H1 (cell line): ENCODE measurements at regions not wholly inside any gene's neighbourhood (a gene's known extent, or its start where the extent isn't known, plus 50 kb on each side); places are given as distances from the start of the nearest gene placed in this dataset.

Experiments used
- CTCF ChIA-PET: fragments of 300-600 bp; sonication (Branson Sonifier 250); formaldehyde crosslinking; loops from one replicate; lab custom pipeline; 2021; ENCODE audit not compliant: partially characterized antibody; lab: Charles Lee
- POLR2A ChIA-PET: fragments of 300-600 bp; sonication (Branson Sonifier 250); formaldehyde crosslinking; loops from one replicate; lab custom pipeline; 2021; ENCODE audit warnings: inconsistent platforms; ENCODE audit not compliant: partially characterized antibody; lab: Charles Lee
- DNase-seq, 2 experiments: peaks; one replicate each; pipeline versions ENCODE4 v3.0.0 to v3.0.0-alpha.2; 2010 to 2022; ENCODE audit warnings: low spot score in 2 of 2, low read depth in 1 of 2, mixed read lengths in 1 of 2
- FAIRE-seq: peaks from 2 replicates; lab custom pipeline; 2011; peaks lifted over from hg19 to GRCh38; lab: Jason Lieb, UNC
- H2AFZ ChIP-seq: 2 replicates; pipeline ENCODE4 v1.8.1; 2012; ENCODE audit warnings: low read length, inconsistent platforms
- H2AK5ac ChIP-seq: 2 replicates; pipeline ENCODE4 v1.6.1; 2013; ENCODE audit warnings: low read depth, low read length
- H2BK120ac ChIP-seq: replicated peaks from 2 replicates; pipeline ENCODE3; 2013; ENCODE audit warnings: low read depth, low read length, inconsistent platforms
- H2BK12ac ChIP-seq: 2 replicates; pipeline ENCODE4 v1.6.1; 2013; ENCODE audit warnings: low read depth, low read length
- H2BK15ac ChIP-seq: 2 replicates; pipeline ENCODE4 v1.6.1; 2013; ENCODE audit warnings: low read length
- H2BK20ac ChIP-seq: 2 replicates; pipeline ENCODE4 v1.6.1; 2013; ENCODE audit warnings: low read length
- H2BK5ac ChIP-seq: 2 replicates; pipeline ENCODE4 v1.6.1; 2013; ENCODE audit warnings: low read depth, low read length
- H3K14ac ChIP-seq: 2 replicates; pipeline ENCODE4 v1.6.1; 2013; ENCODE audit warnings: inconsistent platforms; ENCODE audit not compliant: insufficient read length
- H3K18ac ChIP-seq: 2 replicates; pipeline ENCODE4 v1.6.1; 2013; ENCODE audit warnings: low read length; ENCODE audit errors: extremely low read depth
- H3K23ac ChIP-seq: 2 replicates; pipeline ENCODE4 v1.6.1; 2013; ENCODE audit warnings: inconsistent platforms; ENCODE audit not compliant: insufficient read length
- H3K23me2 ChIP-seq: 2 replicates; pipeline ENCODE4 v1.6.1; 2013; ENCODE audit warnings: low read depth, low read length
- H3K27ac ChIP-seq: 2 replicates; pipeline ENCODE4 v1.6.1; 2011; ENCODE audit warnings: low read depth, low read length, inconsistent platforms
- H3K27me3 ChIP-seq, 4 experiments: replicated peaks in 1 of 4; 1 replicate in 1 of 4; 2 replicates in 3 of 4; pipeline versions ENCODE4 v1.6.1 to v1.8.1; 2011 to 2013; ENCODE audit warnings: low read length in 3 of 4, mild to moderate bottlenecking in 3 of 4, inconsistent platforms in 2 of 4, mixed read lengths in 2 of 4, moderate library complexity in 1 of 4; ENCODE audit not compliant: control insufficient read depth in 3 of 4, insufficient read depth in 3 of 4; ENCODE audit errors: extremely low read depth in 1 of 4
- H3K36me3 ChIP-seq, 4 experiments: 2 replicates each; pipeline versions ENCODE4 v1.6.1 to v1.8.1; 2011 to 2013; ENCODE audit warnings: mild to moderate bottlenecking in 4 of 4, low read length in 3 of 4, moderate library complexity in 2 of 4, control low read depth in 1 of 4, inconsistent platforms in 1 of 4; ENCODE audit not compliant: insufficient read depth in 4 of 4, control insufficient read depth in 2 of 4
- H3K4ac ChIP-seq: replicated peaks from 2 replicates; pipeline ENCODE3; 2013; ENCODE audit warnings: low read length, low read depth, mixed read lengths, inconsistent platforms; ENCODE audit not compliant: insufficient read length
- H3K4me1 ChIP-seq, 4 experiments: replicated peaks in 1 of 4; 1 replicate in 1 of 4; 2 replicates in 3 of 4; pipeline versions ENCODE4 v1.6.1 to v1.8.1; 2011 to 2013; ENCODE audit warnings: low read length in 3 of 4, inconsistent platforms in 2 of 4, mixed read lengths in 1 of 4; ENCODE audit not compliant: insufficient read depth in 4 of 4, control insufficient read depth in 3 of 4
- H3K4me2 ChIP-seq, 2 experiments: 2 replicates each; pipeline versions ENCODE4 v1.6.1 to v1.8.1; 2011 to 2013; ENCODE audit warnings: low read depth in 2 of 2, low read length in 2 of 2, control low read depth in 1 of 2, inconsistent platforms in 1 of 2, mild to moderate bottlenecking in 1 of 2; ENCODE audit not compliant: insufficient read depth in 1 of 2
- H3K4me3 ChIP-seq, 4 experiments: fragments of 200-600, 300-600 bp in 1 of 4; sonication (generic), shearing (Covaris generic), sonication (Bioruptor Twin) in 1 of 4; 2 replicates each; pipeline versions ENCODE4 v1.5.1 to v1.8.1; 2011 to 2016; ENCODE audit warnings: low read length in 4 of 4, low read depth in 3 of 4, control low read depth in 2 of 4, inconsistent platforms in 2 of 4, mild to moderate bottlenecking in 2 of 4, mixed read lengths in 1 of 4, moderate library complexity in 1 of 4; ENCODE audit not compliant: insufficient read depth in 2 of 4; ENCODE audit errors: extremely low read depth in 1 of 4
- H3K56ac ChIP-seq: replicated peaks from 2 replicates; pipeline ENCODE3; 2013; ENCODE audit warnings: low read depth, mild to moderate bottlenecking, mixed read lengths, low read length, inconsistent platforms; ENCODE audit not compliant: insufficient read length
- H3K79me1 ChIP-seq: 2 replicates; pipeline ENCODE4 v1.6.1; 2013; ENCODE audit warnings: low read depth, low read length, control low read depth
- H3K79me2 ChIP-seq, 2 experiments: 2 replicates each; pipeline versions ENCODE4 v1.6.1 to v1.8.1; 2012 to 2013; ENCODE audit warnings: low read length in 2 of 2, mild to moderate bottlenecking in 2 of 2, inconsistent platforms in 1 of 2; ENCODE audit not compliant: insufficient read depth in 2 of 2, control insufficient read depth in 1 of 2
- H3K9ac ChIP-seq, 4 experiments: replicated peaks in 1 of 4; 1 replicate in 1 of 4; 2 replicates in 3 of 4; pipeline versions ENCODE4 v1.6.1 to v1.8.1; 2011 to 2013; ENCODE audit warnings: low read depth in 3 of 4, low read length in 3 of 4, control low read depth in 2 of 4, mild to moderate bottlenecking in 2 of 4, moderate library complexity in 2 of 4, inconsistent platforms in 1 of 4; ENCODE audit errors: extremely low read depth in 1 of 4
- H3K9me3 ChIP-seq, 2 experiments: 2 replicates each; pipeline versions ENCODE4 v1.6.1 to v1.8.1; 2012 to 2013; ENCODE audit warnings: mild to moderate bottlenecking in 2 of 2, moderate library complexity in 2 of 2, control low read depth in 1 of 2, inconsistent platforms in 1 of 2, low read depth in 1 of 2, low read length in 1 of 2, mixed read lengths in 1 of 2; ENCODE audit not compliant: insufficient read depth in 2 of 2
- H4K20me1 ChIP-seq, 2 experiments: replicated peaks in 1 of 2; 2 replicates each; pipeline versions ENCODE3 to v1.8.1; 2011 to 2013; ENCODE audit warnings: inconsistent platforms in 2 of 2, low read length in 2 of 2, mild to moderate bottlenecking in 1 of 2; ENCODE audit not compliant: insufficient read depth in 2 of 2, control insufficient read depth in 1 of 2
- H4K5ac ChIP-seq: 2 replicates; pipeline ENCODE4 v1.6.1; 2013; ENCODE audit warnings: low read length, low read depth, mixed read lengths, inconsistent platforms; ENCODE audit not compliant: insufficient read length
- H4K8ac ChIP-seq: 2 replicates; pipeline ENCODE4 v1.8.0; 2013; ENCODE audit warnings: mild to moderate bottlenecking, moderate library complexity, low read length, inconsistent platforms; ENCODE audit not compliant: insufficient read depth; ENCODE audit errors: extremely low read depth
- H4K91ac ChIP-seq: replicated peaks from 2 replicates; pipeline ENCODE3; 2013; ENCODE audit warnings: low read length, mixed read lengths, inconsistent platforms; ENCODE audit not compliant: insufficient read length
- PHF8 ChIP-seq: fragments of 200-600 bp; sonication (generic); conservative IDR thresholded peaks from 2 replicates; pipeline ENCODE4 v1.7.1; 2012; ENCODE audit warnings: low read depth, mild to moderate bottlenecking, inconsistent platforms, low read length, moderate library complexity

DNA sequence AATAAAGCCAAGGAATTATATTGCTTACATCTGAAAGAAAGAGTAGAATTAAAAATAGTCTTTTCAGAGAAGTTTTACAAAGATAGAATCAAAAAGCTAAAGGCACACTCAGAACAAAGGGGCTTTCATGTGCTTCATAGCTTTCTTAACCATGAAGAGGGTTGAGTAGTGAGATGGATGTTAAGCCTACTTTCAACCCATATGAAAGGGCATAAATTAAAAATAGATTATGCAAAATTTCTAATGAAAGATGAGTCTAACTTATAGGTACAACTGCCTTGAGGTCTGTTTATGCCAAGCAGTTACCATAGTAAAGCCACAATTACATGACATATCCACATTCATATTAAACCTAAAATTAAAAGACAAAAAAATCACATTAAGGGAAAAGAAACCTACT lies 223.3 kb upstream of the ARHGEF26 start:
- Histone ChIP-seq H3K27me3 (no peaks in the 10 kb centered on the region), H3K23ac (no peak overlapping the region), H2BK12ac (no peak overlapping the region), H2AK5ac (no peak overlapping the region), H3K56ac (no peak overlapping the region), H2BK20ac (no peak overlapping the region), H3K23me2 (no peaks in the 10 kb centered on the region), H3K27ac (no peak overlapping the region), H3K36me3 (no peaks in the 10 kb centered on the region), H3K4me2 (no peak overlapping the region), H2BK5ac (no peak overlapping the region), H2AFZ (no peak overlapping the region), H4K91ac (no peak overlapping the region), H4K20me1 (no peaks in the 10 kb centered on the region), H3K9me3 (no peaks in the 10 kb centered on the region), H3K79me1 (no peaks in the 10 kb centered on the region), H2BK15ac (no peak overlapping the region), H4K8ac (no peak overlapping the region), H3K79me2 (no peaks in the 10 kb centered on the region), H3K18ac (no peak overlapping the region), H3K14ac (no peak overlapping the region), H4K5ac (no peak overlapping the region), H3K4me1 (no peaks in the 10 kb centered on the region; a peak in 1 of 7 replicates), H3K4ac (no peak overlapping the region), H2BK120ac (no peak overlapping the region), H3K4me3 (no peak overlapping the region), H3K9ac (no peak overlapping the region)
- DNase-seq, result no peak
- CTCF ChIA-PET, result no interaction called here
- FAIRE-seq, result no peak
- no peak for TF ChIP-seq PHF8
- POLR2A ChIA-PET, result no interaction called here
